Common myeloid progenitor, CD34-positive (primary cell): ENCODE measurements at regions not wholly inside any gene's neighbourhood (a gene's known extent, or its start where the extent isn't known, plus 50 kb on each side); places are given as distances from the start of the nearest gene placed in this dataset.

Source experiments
- CTCF ChIA-PET: fragments of 350-600 bp; sonication (Branson Sonifier 250); formaldehyde crosslinking; loops from one replicate; lab custom pipeline; 2021; ENCODE audit warnings: antibody characterized with exemption; lab: Charles Lee
- POLR2A ChIA-PET: fragments of 350-600 bp; sonication (Branson Sonifier 250); formaldehyde crosslinking; loops from one replicate; lab custom pipeline; 2021; ENCODE audit warnings: antibody characterized with exemption; lab: Charles Lee
- DNase-seq, 3 donors: peaks; one replicate each; pipeline versions ENCODE4 v3.0.0 to v3.0.0-alpha.2; 2013
- H3K27ac ChIP-seq, 2 experiments: 1 replicate in 1 of 2; 2 replicates in 1 of 2; pipeline ENCODE4 v1.7.0; 2013; ENCODE audit warnings: inconsistent platforms in 2 of 2, low read length in 2 of 2, mild to moderate bottlenecking in 2 of 2, low read depth in 1 of 2, moderate library complexity in 1 of 2; ENCODE audit not compliant: severe bottlenecking in 2 of 2, insufficient read depth in 1 of 2, poor library complexity in 1 of 2
- H3K27me3 ChIP-seq, 5 experiments: replicated peaks in 2 of 5; 1 replicate in 3 of 5; 2 replicates in 2 of 5; pipeline versions ENCODE4 v1.6.1 to v1.7.0; 2013; ENCODE audit warnings: low read length in 4 of 5, mild to moderate bottlenecking in 2 of 5, moderate library complexity in 2 of 5, inconsistent platforms in 1 of 5; ENCODE audit not compliant: insufficient read depth in 5 of 5, control insufficient read depth in 4 of 5
- H3K36me3 ChIP-seq, 4 experiments: 1 replicate in 2 of 4; 2 replicates in 2 of 4; pipeline versions ENCODE4 v1.6.1 to v1.7.0; 2013; ENCODE audit warnings: low read length in 3 of 4, control low read depth in 1 of 4, mild to moderate bottlenecking in 1 of 4; ENCODE audit not compliant: control insufficient read depth in 4 of 4, insufficient read depth in 4 of 4
- H3K4me1 ChIP-seq, 4 experiments: 1 replicate in 3 of 4; 2 replicates in 1 of 4; pipeline versions ENCODE4 v1.6.1 to v1.7.1; 2013; ENCODE audit warnings: low read length in 3 of 4, mild to moderate bottlenecking in 3 of 4, control low read depth in 1 of 4, inconsistent platforms in 1 of 4, moderate library complexity in 1 of 4; ENCODE audit not compliant: control insufficient read depth in 4 of 4, insufficient read depth in 4 of 4; ENCODE audit errors: control extremely low read depth in 1 of 4
- H3K4me3 ChIP-seq, 7 experiments: 1 replicate in 4 of 7; 2 replicates in 3 of 7; pipeline versions ENCODE4 v1.5.1 to v1.7.0; 2013; ENCODE audit warnings: mild to moderate bottlenecking in 7 of 7, low read length in 6 of 7, moderate library complexity in 6 of 7, inconsistent platforms in 2 of 7, low read depth in 2 of 7, control low read depth in 1 of 7; ENCODE audit not compliant: insufficient read depth in 4 of 7, control insufficient read depth in 1 of 7; ENCODE audit errors: extremely low read depth in 1 of 7
- H3K9me3 ChIP-seq, 5 experiments: 1 replicate in 4 of 5; 2 replicates in 1 of 5; pipeline versions ENCODE4 v1.6.1 to v1.7.1; 2013; ENCODE audit warnings: low read length in 4 of 5, mild to moderate bottlenecking in 2 of 5, inconsistent platforms in 1 of 5, low read depth in 1 of 5, moderate library complexity in 1 of 5; ENCODE audit not compliant: control insufficient read depth in 4 of 5, insufficient read depth in 2 of 5; ENCODE audit errors: control extremely low read depth in 1 of 5
- WGBS: methylation state at CpG from one replicate; pipeline ENCODE4 v1.1.5; 2013; ENCODE audit not compliant: insufficient coverage; 5-methylcytosine and 5-hydroxymethylcytosine counted together

GRCh38 chr7:35374858-35375257, 121.0 kb upstream of the TBX20 start:
- WGBS, result 82% methylated on average over 12 of the region's 13 CpGs
- Histone ChIP-seq H3K4me3 (no peak overlapping the region), H3K9me3 (peaks cover 0 to 7% (median 1%) of the 10 kb centered on the region in 5 experiments), H3K27me3 (peaks cover 0 to 2% (median 0%) of the 10 kb centered on the region in 5 experiments), H3K4me1 (no peaks in the 10 kb centered on the region), H3K27ac (no peak overlapping the region), H3K36me3 (no peaks in the 10 kb centered on the region)
- ChIA-PET CTCF (no interaction called here), POLR2A (no interaction called here)
- DNase-seq, result no peak

GRCh38 chr7:35371221-35371620, 117.3 kb upstream of the TBX20 start:
- Histone ChIP-seq H3K27me3 (peaks cover 0 to 2% (median 0%) of the 10 kb centered on the region in 5 experiments), H3K36me3 (no peaks in the 10 kb centered on the region), H3K4me1 (no peaks in the 10 kb centered on the region), H3K4me3 (no peak overlapping the region), H3K27ac (no peak overlapping the region), H3K9me3 (peaks cover 0 to 7% (median 1%) of the 10 kb centered on the region in 5 experiments)
- POLR2A ChIA-PET, result no interaction called here
- no peak for DNase-seq
- WGBS, result 100% methylated on average over 2 of the region's 2 CpGs
- CTCF ChIA-PET, result interaction anchor here (1.0 kb wide), 2 partner anchors 9 to 14 kb away, joined by 3 read pairs; no protein-coding TSS in a partner anchor

- no peaks in the 10 kb centered on the region for H3K4me1 ChIP-seq
- WGBS, result 90% methylated on average over 2 of the region's 2 CpGs
- no peaks in the 10 kb centered on the region for H3K36me3 ChIP-seq
- DNase-seq, result no peak
- peaks cover 0 to 2% (median 0%) of the 10 kb centered on the region in 5 experiments for H3K27me3 ChIP-seq
- H3K9me3 ChIP-seq, result peaks cover 0 to 7% (median 3%) of the 10 kb centered on the region in 5 experiments
- no peak overlapping the region for H3K4me3 ChIP-seq
- ChIA-PET POLR2A (no interaction called here), CTCF (no interaction called here)
- no peak overlapping the region for H3K27ac ChIP-seq
Observed at GRCh38 chr7:35370687-35371086, 116.8 kb upstream of the TBX20 start.

GRCh38 chr7:35366167-35367155, 112.6 kb upstream of the TBX20 start:
- 82% methylated on average over 6 of the region's 6 CpGs for WGBS
- H3K36me3 ChIP-seq, result no peaks in the 10 kb centered on the region
- no peak overlapping the region for H3K27ac ChIP-seq
- peaks cover 0 to 3% (median 0%) of the 10 kb centered on the region in 5 experiments for H3K27me3 ChIP-seq
- peaks cover 0 to 3% (median 0%) of the 10 kb centered on the region in 5 experiments for H3K9me3 ChIP-seq
- POLR2A ChIA-PET, result no interaction called here
- H3K4me1 ChIP-seq, result no peaks in the 10 kb centered on the region
- no peak for DNase-seq
- no peak overlapping the region for H3K4me3 ChIP-seq
- CTCF ChIA-PET, result no interaction called here

- Histone ChIP-seq H3K9me3 (peaks cover 0 to 3% (median 0%) of the 10 kb centered on the region in 5 experiments), H3K27me3 (peaks cover 0 to 3% (median 0%) of the 10 kb centered on the region in 5 experiments), H3K27ac (no peak overlapping the region), H3K4me3 (no peak overlapping the region), H3K4me1 (no peaks in the 10 kb centered on the region), H3K36me3 (no peaks in the 10 kb centered on the region)
- no peak for DNase-seq
- no CpG with 5 or more reads among the region's 1 CpG for WGBS
- ChIA-PET CTCF (no interaction called here), POLR2A (no interaction called here)
Observed at GRCh38 chr7:35365523-35365922, 111.6 kb upstream of the TBX20 start.

- CTCF ChIA-PET, result no interaction called here
- H3K9me3 ChIP-seq, result peaks cover 0 to 3% (median 0%) of the 10 kb centered on the region in 5 experiments
- peaks cover 0 to 3% (median 0%) of the 10 kb centered on the region in 5 experiments for H3K27me3 ChIP-seq
- H3K4me1 ChIP-seq, result no peaks in the 10 kb centered on the region
- POLR2A ChIA-PET, result no interaction called here
- WGBS, result 92% methylated on average over 6 of the region's 6 CpGs
- no peak overlapping the region for H3K27ac ChIP-seq
- H3K36me3 ChIP-seq, result no peaks in the 10 kb centered on the region
- no peak overlapping the region for H3K4me3 ChIP-seq
- DNase-seq, result no peak
Observed at GRCh38 chr7:35362341-35362740, 108.4 kb upstream of the TBX20 start.

GRCh38 chr7:35359423-35359822, 105.5 kb upstream of the TBX20 start:
- POLR2A ChIA-PET, result no interaction called here
- CTCF ChIA-PET, result no interaction called here
- no peaks in the 10 kb centered on the region for H3K9me3 ChIP-seq
- H3K27ac ChIP-seq, result no peak overlapping the region
- no peak overlapping the region for H3K4me3 ChIP-seq
- WGBS, result no CpG with 5 or more reads among the region's 1 CpG
- H3K36me3 ChIP-seq, result no peaks in the 10 kb centered on the region
- H3K4me1 ChIP-seq, result no peaks in the 10 kb centered on the region
- DNase-seq, result no peak
- H3K27me3 ChIP-seq, result peaks cover 0 to 3% (median 2%) of the 10 kb centered on the region in 5 experiments
